Neutrophil (primary cell): ENCODE measurements at regions not wholly inside any gene's neighbourhood (a gene's known extent, or its start where the extent isn't known, plus 50 kb on each side); places are given as distances from the start of the nearest gene placed in this dataset.

Experiments
- H3K27ac ChIP-seq: fragments of 200-600 bp; sonication (generic); 2 replicates; pipeline ENCODE4 v1.5.1; 2016; ENCODE audit warnings: mild to moderate bottlenecking, moderate library complexity
- H3K27me3 ChIP-seq: fragments of 200-600 bp; sonication (generic); 2 replicates; pipeline ENCODE4 v1.6.0; 2016; ENCODE audit warnings: mild to moderate bottlenecking
- H3K36me3 ChIP-seq: fragments of 200-600 bp; sonication (generic); 2 replicates; pipeline ENCODE4 v1.5.1; 2017
- H3K4me1 ChIP-seq, 2 experiments: fragments of 200-600 bp in 1 of 2; sonication (generic) in 1 of 2; 1 replicate in 1 of 2; 2 replicates in 1 of 2; pipeline versions ENCODE4 v1.5.1 to v1.6.1; 2013 to 2016; ENCODE audit warnings: low read depth in 1 of 2, low read length in 1 of 2, mild to moderate bottlenecking in 1 of 2, moderate library complexity in 1 of 2; ENCODE audit not compliant: control insufficient read depth in 1 of 2, insufficient read depth in 1 of 2
- H3K4me3 ChIP-seq, 2 experiments: fragments of 200-600 bp in 1 of 2; sonication (generic) in 1 of 2; 1 replicate in 1 of 2; 2 replicates in 1 of 2; pipeline ENCODE4 v1.5.1; 2013 to 2016; ENCODE audit warnings: low read depth in 1 of 2, low read length in 1 of 2, mild to moderate bottlenecking in 1 of 2, moderate library complexity in 1 of 2
- H3K9me3 ChIP-seq: fragments of 200-600 bp; sonication (generic); 2 replicates; pipeline ENCODE4 v1.5.1; 2016
- CTCF ChIP-seq: fragments of 200-600 bp; sonication (generic); IDR thresholded peaks from 2 replicates; pipeline ENCODE4 v1.5.1; 2016; ENCODE audit warnings: antibody characterized with exemption

- H3K27me3 ChIP-seq, result no peaks in the 10 kb centered on the region
- no peak for TF ChIP-seq CTCF
- no peaks in the 10 kb centered on the region for H3K9me3 ChIP-seq
Measured at GRCh38 chr11:70578371-70578770, 180.0 kb downstream of the CTTN start.

GRCh38 chr11:70578831-70579230 lies 180.5 kb downstream of the CTTN start:
- H3K27ac ChIP-seq, result no peak overlapping the region
- no peaks in the 10 kb centered on the region for H3K27me3 ChIP-seq
- H3K4me3 ChIP-seq, result no peak overlapping the region
- H3K9me3 ChIP-seq, result no peaks in the 10 kb centered on the region
- H3K36me3 ChIP-seq, result no peaks in the 10 kb centered on the region
- TF ChIP-seq CTCF, result no peak
- H3K4me1 ChIP-seq, result no peaks in the 10 kb centered on the region

More at GRCh38 chr11:70578371-70578770, 180.0 kb downstream of the CTTN start:
- no peak overlapping the region for H3K4me3 ChIP-seq
- no peaks in the 10 kb centered on the region for H3K36me3 ChIP-seq
- no peaks in the 10 kb centered on the region for H3K4me1 ChIP-seq
- H3K27ac ChIP-seq, result no peak overlapping the region

- no peak for TF ChIP-seq CTCF
- no peaks in the 10 kb centered on the region for H3K4me1 ChIP-seq
- H3K27me3 ChIP-seq, result no peaks in the 10 kb centered on the region
- no peaks in the 10 kb centered on the region for H3K36me3 ChIP-seq
- no peak overlapping the region for H3K27ac ChIP-seq
- H3K4me3 ChIP-seq, result no peak overlapping the region
- no peaks in the 10 kb centered on the region for H3K9me3 ChIP-seq
Measured at GRCh38 chr11:70579316-70579955, 181.1 kb downstream of the CTTN start.

GRCh38 chr11:70580036-70580805 lies 181.9 kb downstream of the CTTN start:
- H3K27ac ChIP-seq, result no peak overlapping the region
- TF ChIP-seq CTCF, result no peak
- no peaks in the 10 kb centered on the region for H3K4me1 ChIP-seq
- no peaks in the 10 kb centered on the region for H3K36me3 ChIP-seq
- H3K9me3 ChIP-seq, result no peaks in the 10 kb centered on the region
- no peaks in the 10 kb centered on the region for H3K27me3 ChIP-seq
- no peak overlapping the region for H3K4me3 ChIP-seq

- H3K27me3 ChIP-seq, result no peaks in the 10 kb centered on the region
- no peaks in the 10 kb centered on the region for H3K4me1 ChIP-seq
- TF ChIP-seq CTCF, result no peak
- H3K27ac ChIP-seq, result no peak overlapping the region
- H3K36me3 ChIP-seq, result no peaks in the 10 kb centered on the region
- no peak overlapping the region for H3K4me3 ChIP-seq
- H3K9me3 ChIP-seq, result no peaks in the 10 kb centered on the region
Measured at GRCh38 chr11:70581991-70582885, 183.9 kb downstream of the CTTN start.
